SW480 (cell line): ENCODE measurements at regions not wholly inside any gene's neighbourhood (a gene's known extent, or its start where the extent isn't known, plus 50 kb on each side); places are given as distances from the start of the nearest gene placed in this dataset.
A peak's percentile ranks its signal among the peaks of the same experiment; 100 is the strongest.

Experiments used
- DNase-seq: peaks from one replicate; pipeline ENCODE4 v3.0.0-alpha.2; 2016; ENCODE audit warnings: low spot score

- DNase-seq, result no peak
Observed at GRCh38 chr2:65647249-65647842, 214.9 kb upstream of the SPRED2 start.

GRCh38 chr2:65640793-65641103, 208.3 kb upstream of the SPRED2 start:
- DNase-seq, result no peak

- no peak for DNase-seq
Observed at GRCh38 chr2:65639156-65639864, 206.9 kb upstream of the SPRED2 start.

GRCh38 chr2:65638443-65638842, 206.0 kb upstream of the SPRED2 start:
- DNase-seq, result peak; percentile 27

- DNase-seq, result no peak
Observed at GRCh38 chr2:65636813-65637483, 204.5 kb upstream of the SPRED2 start.

GRCh38 chr2:65636024-65636423, 203.6 kb upstream of the SPRED2 start:
- no peak for DNase-seq

GRCh38 chr2:65634304-65634703, 201.9 kb upstream of the SPRED2 start:
- peak; percentile 72 for DNase-seq

- no peak for DNase-seq
Observed at GRCh38 chr2:65630643-65631042, 198.2 kb upstream of the SPRED2 start.

GRCh38 chr2:65628156-65628555, 195.8 kb upstream of the SPRED2 start:
- DNase-seq, result no peak

GRCh38 chr2:65626831-65627230, 194.4 kb upstream of the SPRED2 start:
- DNase-seq, result no peak

- DNase-seq, result no peak
Observed at GRCh38 chr2:65625982-65626381, 193.6 kb upstream of the SPRED2 start.

- DNase-seq, result no peak
Observed at GRCh38 chr2:65622951-65623535, 190.6 kb upstream of the SPRED2 start.

- no peak for DNase-seq
Observed at GRCh38 chr2:65622499-65622898, 190.1 kb upstream of the SPRED2 start.

GRCh38 chr2:65620524-65620923, 188.1 kb upstream of the SPRED2 start:
- DNase-seq, result no peak

- DNase-seq, result no peak
Observed at GRCh38 chr2:65620026-65620425, 187.6 kb upstream of the SPRED2 start.

- DNase-seq, result no peak
Observed at GRCh38 chr2:65615602-65616001, 183.2 kb upstream of the SPRED2 start.

- no peak for DNase-seq
Observed at GRCh38 chr2:65613968-65614555, 181.7 kb upstream of the SPRED2 start.

GRCh38 chr2:65611488-65611887, 179.1 kb upstream of the SPRED2 start:
- no peak for DNase-seq

- DNase-seq, result no peak
Observed at GRCh38 chr2:65608916-65609315, 176.5 kb upstream of the SPRED2 start.

GRCh38 chr2:65608466-65608865, 176.1 kb upstream of the SPRED2 start:
- no peak for DNase-seq

- DNase-seq, result no peak
Observed at GRCh38 chr2:65607662-65608305, 175.4 kb upstream of the SPRED2 start.

GRCh38 chr2:65605743-65606058, 173.3 kb upstream of the SPRED2 start:
- DNase-seq, result no peak
